Neural cell (in vitro differentiated cells): ENCODE measurements at regions not wholly inside any gene's neighbourhood (a gene's known extent, or its start where the extent isn't known, plus 50 kb on each side); places are given as distances from the start of the nearest gene placed in this dataset.

ENCODE experiments used
- CTCF ChIP-seq: fragments of 450-650 bp; IDR thresholded peaks from 2 replicates; pipeline ENCODE4 v1.5.1; 2014; ENCODE audit warnings: antibody characterized with exemption, mild to moderate bottlenecking, moderate library complexity; ENCODE audit not compliant: poor library complexity, severe bottlenecking
- POLR2AphosphoS5 ChIP-seq: IDR thresholded peaks from 2 replicates; pipeline ENCODE4 v1.6.1; 2012
- RAD21 ChIP-seq: fragments of 450-650 bp; conservative IDR thresholded peaks from 2 replicates; pipeline ENCODE4 v1.6.1; 2014; ENCODE audit warnings: antibody characterized with exemption, mild to moderate bottlenecking, moderate library complexity
- SMC3 ChIP-seq: fragments of 450-650 bp; conservative IDR thresholded peaks from 2 replicates; pipeline ENCODE4 v1.6.1; 2014; ENCODE audit warnings: antibody characterized with exemption, mild to moderate bottlenecking, moderate library complexity; ENCODE audit not compliant: poor library complexity
- TAF1 ChIP-seq: IDR thresholded peaks from 2 replicates; pipeline ENCODE4 v1.6.1; 2012; ENCODE audit warnings: low read depth

GRCh38 chr20:51185861-51186260 lies 163.0 kb upstream of the KCNG1 start:
- TF ChIP-seq RAD21 (no peak), POLR2AphosphoS5 (no peak), TAF1 (no peak), CTCF (no peak), SMC3 (no peak)
